ENCODE measurements at regions not wholly inside any gene's neighbourhood (a gene's known extent, or its start where the extent isn't known, plus 50 kb on each side); places are given as distances from the start of the nearest gene placed in this dataset.
"Not testable (repeated sequence)": the region's sequence is repeated elsewhere in the genome, so short reads cannot be mapped to it uniquely, and the experiment has no call there.

GRCh38 chr20:30916404-30916803 is 341.1 kb upstream of the DEFB115 start:
- TF ChIP-seq POLR2A, EP300 (IDR thresholded peaks at IDR 0.05): not testable (repeated sequence)
- TF ChIP-seq, protein P1, sequence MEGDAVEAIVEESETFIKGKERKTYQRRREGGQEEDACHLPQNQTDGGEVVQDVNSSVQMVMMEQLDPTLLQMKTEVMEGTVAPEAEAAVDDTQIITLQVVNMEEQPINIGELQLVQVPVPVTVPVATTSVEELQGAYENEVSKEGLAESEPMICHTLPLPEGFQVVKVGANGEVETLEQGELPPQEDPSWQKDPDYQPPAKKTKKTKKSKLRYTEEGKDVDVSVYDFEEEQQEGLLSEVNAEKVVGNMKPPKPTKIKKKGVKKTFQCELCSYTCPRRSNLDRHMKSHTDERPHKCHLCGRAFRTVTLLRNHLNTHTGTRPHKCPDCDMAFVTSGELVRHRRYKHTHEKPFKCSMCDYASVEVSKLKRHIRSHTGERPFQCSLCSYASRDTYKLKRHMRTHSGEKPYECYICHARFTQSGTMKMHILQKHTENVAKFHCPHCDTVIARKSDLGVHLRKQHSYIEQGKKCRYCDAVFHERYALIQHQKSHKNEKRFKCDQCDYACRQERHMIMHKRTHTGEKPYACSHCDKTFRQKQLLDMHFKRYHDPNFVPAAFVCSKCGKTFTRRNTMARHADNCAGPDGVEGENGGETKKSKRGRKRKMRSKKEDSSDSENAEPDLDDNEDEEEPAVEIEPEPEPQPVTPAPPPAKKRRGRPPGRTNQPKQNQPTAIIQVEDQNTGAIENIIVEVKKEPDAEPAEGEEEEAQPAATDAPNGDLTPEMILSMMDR (IDR thresholded peaks at IDR 0.05), result not testable (repeated sequence)

Data from tibial nerve (tissue), 4 donors.